ENCODE measurements at regions not wholly inside any gene's neighbourhood (a gene's known extent, or its start where the extent isn't known, plus 50 kb on each side); places are given as distances from the start of the nearest gene placed in this dataset.
A peak's percentile ranks its signal among the peaks of the same experiment; 100 is the strongest.

- DNase-seq: peak; percentile 59
Observed at GRCh38 chr17:71237903-71238538, 882.8 kb upstream of the SOX9 start.

DNA sequence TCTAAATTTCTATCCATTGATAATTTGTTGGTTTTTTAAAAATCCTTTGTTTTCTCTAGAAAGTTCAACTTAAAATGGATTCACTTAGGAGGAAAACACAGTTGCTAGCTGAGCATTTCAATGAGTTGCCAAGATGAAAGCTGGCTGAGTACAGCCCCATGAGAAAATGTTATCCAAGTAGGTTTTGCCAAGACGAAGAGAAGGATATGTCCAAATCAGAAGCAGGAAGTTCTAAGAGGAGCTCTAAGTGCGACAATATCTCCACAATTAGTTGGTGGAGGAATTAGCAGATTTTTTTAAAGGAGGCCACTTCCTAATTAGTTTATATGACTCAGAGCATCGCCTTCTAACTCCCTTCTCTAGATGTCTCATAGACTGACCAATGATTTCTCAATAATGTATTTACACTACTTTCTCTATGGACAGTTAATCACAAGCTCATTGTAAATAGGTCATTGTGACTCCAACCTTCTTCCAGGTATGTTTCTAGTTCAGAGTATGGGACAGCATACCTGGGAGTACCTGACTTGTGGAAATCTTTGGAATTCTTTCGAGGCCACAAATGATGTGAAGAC, 873.3 kb upstream of the SOX9 start:
- DNase-seq: no peak

- DNase-seq: no peak
Observed at GRCh38 chr17:71251276-71251675, 869.5 kb upstream of the SOX9 start.

GRCh38 chr17:71251951-71252350, 868.9 kb upstream of the SOX9 start:
- no peak for DNase-seq

DNA sequence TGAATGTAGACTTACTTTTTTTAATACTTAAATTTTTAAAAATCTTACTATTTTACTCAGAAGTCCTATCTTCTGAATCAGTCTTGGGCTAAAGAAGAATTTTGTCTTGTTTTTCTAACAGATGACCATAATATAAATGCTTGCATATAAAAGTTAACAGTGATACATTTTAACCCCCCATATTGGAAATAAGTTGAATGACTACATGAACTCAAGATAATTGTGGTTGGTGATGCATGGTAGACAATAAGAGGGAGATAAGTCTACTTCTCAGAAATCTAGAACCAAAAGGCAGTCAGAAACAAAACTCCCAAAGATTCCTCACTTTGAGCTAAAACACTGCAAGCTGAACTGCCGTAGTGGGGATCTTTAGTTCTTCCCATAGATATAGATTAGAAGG, 868.4 kb upstream of the SOX9 start:
- DNase-seq: no peak

GRCh38 chr17:71257096-71257495, 863.7 kb upstream of the SOX9 start:
- no peak for DNase-seq

GRCh38 chr17:71260366-71260940, 860.4 kb upstream of the SOX9 start:
- no peak for DNase-seq

DNA sequence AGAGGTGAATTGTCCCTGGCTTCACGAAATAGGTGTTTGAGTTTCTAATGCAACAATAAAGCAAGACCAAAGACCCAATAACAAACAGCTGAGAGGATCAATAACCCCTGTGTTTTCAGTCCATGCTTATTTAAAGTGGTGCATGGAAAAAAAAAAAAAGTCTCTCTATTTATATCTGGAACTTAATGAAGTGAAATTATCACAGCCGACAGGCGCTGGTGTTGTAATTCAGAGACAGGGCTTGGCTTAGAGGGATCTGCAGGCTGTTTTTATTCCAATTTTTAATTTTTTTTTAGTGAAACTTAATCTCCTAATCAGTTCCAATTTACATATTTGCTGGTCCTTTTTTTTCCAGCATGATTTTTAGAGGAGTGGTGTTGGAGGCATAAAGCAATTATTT, 858.2 kb upstream of the SOX9 start:
- DNase-seq: no peak

GRCh38 chr17:71267668-71268067, 853.2 kb upstream of the SOX9 start:
- no peak for DNase-seq

DNA sequence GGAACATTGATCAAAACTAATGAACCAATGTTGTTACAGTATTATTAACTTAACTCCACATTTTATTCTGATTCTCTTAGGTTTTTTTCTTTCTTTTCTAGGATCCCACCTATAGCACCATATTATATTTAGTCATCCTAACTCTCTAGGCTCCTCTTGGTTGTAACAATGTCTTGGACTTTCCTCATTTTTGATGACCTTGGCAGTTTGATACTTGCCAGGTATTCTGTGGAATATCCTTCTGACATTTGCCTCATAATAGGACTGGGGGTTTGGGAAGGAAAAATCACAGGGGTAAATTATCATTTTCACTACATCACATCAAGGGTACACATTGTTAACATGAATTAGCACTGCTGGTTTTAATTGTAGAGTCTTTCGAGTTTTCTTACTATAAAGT, 851.6 kb upstream of the SOX9 start:
- DNase-seq: no peak

- no peak for DNase-seq
Observed at GRCh38 chr17:71273441-71273840, 847.4 kb upstream of the SOX9 start.

- DNase-seq: no peak
Observed at GRCh38 chr17:71276079-71276478, 844.7 kb upstream of the SOX9 start.

DNA sequence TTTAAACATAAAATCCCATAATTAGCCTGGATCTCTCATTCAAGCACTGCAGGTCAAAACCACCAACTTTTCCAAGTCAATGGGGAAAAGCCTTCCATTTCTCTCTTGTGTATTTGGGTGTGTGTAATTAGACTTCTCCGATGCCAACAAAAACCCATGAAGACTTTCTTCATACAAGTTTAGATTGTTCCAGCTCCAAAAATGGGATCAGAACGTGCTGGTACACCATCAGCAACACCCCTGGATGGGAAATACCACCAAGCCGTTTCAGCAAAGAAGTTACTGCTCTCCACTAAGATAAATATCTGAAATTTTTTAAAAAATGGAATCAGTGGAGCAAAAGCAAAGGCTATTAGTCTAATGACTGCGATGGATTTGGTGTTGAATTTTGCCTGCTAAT, 837.3 kb upstream of the SOX9 start:
- DNase-seq: no peak

- no peak for DNase-seq
Observed at GRCh38 chr17:71284032-71284755, 836.6 kb upstream of the SOX9 start.

GRCh38 chr17:71286625-71287024, 834.2 kb upstream of the SOX9 start:
- no peak for DNase-seq

DNA sequence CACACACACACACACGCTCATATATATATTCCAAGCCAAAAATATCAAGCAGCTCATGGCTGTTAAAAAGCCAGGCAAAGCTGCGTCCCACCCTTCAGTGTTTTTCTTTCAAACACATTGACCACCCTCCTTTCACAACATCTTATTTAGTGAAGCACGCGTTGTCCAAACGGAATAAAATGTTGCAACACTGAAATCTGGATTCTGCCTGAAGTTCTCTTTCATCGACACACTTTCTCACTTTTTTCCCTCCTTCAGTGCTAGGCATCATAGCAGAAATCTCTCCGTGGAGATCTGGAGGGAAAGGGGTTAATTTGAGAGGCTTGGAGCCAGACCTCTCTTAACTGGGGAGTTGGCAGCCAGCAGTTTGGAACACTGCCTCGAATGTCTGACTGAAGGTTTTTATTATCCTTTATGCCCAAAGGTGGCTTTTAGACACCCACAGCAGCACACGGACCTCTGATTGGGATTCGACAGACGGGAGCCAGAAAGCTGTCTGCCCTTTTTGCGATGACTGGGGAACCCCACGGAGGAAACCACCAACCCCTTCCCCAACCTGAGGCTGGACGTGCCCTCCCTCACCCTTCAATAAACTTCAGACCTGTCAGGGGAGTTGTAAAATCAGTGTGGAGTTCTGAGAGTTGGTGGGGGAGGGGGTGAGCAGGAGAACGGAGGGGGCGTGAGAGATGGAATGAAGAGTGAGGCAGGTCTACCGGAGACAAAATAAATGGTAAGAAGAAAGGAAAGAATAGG, 833.6 kb upstream of the SOX9 start:
- DNase-seq: no peak

DNA sequence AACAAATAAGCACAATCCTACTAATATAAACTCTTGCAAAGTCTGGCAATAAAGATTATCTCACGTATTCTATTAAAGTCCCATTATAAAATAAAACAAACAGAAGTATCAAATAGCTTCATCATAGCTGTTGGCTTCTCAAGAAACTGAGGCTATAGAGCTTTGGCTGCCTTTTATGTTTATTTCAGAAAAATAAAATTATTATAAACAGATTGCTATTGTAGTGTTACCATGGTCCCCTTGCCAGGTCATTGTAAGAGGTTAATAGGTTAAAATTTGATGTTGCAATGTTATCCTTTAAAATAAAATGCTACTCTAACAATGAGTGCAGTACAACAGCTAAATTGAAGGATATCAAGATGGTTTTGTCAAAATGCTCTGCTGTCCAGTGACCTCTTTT, 828.8 kb upstream of the SOX9 start:
- no peak for DNase-seq

- DNase-seq: no peak
Observed at GRCh38 chr17:71296005-71296404, 824.8 kb upstream of the SOX9 start.

DNA sequence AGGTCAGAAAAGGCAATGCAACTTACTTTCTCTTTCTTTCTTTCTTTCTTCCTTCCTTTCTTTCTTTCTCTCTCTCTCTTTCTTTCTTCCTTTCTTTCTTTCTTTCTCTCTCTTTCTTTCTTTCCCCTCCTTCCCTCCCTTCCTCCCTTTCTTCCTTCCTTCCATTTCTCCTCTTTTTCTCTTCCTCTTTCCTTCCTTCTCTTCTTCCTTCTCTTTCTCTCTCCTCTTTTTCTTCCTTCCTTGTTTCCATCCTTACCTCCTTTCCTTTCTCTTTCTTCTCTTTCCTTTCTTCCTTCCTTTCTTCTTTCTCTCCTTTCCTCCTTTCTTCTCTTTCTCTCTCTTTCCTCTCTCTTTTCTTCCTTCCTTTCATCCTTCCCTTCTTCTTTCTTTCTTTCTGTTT, 819.8 kb upstream of the SOX9 start:
- DNase-seq: no peak

GRCh38 chr17:71302721-71303549, 817.9 kb upstream of the SOX9 start:
- no peak for DNase-seq

DNA sequence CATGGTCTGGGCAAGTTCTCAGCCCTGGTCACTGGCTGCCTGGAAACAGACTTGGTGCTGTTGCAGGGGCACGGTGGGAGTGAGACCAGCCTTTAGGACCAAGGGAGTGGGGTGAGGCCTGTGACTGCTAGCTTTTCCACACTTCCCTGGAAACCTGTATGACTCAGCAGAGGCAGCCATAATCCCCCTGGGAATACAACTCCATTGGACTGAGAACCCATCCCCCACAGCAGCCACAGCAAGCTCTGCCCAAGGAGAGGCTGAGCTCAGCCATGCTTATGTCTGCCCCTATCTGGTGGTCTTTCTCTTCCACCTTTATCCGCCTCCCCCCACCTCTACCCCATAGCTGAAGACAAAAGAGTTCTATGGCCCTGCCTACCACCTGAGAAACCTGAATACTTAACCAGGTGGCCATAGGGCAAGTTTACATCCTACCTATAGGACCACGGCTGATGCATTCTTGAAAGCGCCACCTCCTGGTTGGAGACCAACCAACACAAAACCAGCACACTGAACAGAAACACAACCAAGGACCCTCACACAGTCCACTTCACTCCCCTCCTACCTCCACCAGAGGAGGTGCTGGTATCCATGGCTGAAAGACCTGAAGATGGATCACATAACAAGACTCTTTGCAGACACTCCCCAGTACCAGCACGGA, 816.2 kb upstream of the SOX9 start:
- DNase-seq: no peak

DNA sequence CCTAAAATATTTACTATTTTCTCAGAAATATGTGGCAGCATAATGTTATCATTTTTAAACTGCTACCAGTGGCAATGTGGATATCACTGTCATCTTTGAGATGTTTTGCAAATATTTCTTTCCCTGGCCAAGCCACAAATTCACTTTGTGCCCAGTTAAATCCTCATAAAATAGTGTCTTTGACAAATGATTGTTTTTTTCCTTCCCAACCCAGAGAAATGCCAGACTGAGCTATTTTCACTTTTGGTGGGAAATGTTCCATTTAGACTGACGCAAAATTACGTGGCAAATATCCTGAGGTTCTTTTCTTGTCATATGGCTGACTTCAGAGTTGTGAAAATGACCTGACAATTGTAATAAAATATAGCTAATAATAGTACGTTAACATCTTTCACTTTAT, 807.0 kb upstream of the SOX9 start:
- DNase-seq: no peak

Measured in NCI-H526 treated with DMSO at 0.1 percent for 48 hours (cell line).